Transverse colon (tissue), 4 donors: ENCODE measurements at regions not wholly inside any gene's neighbourhood (a gene's known extent, or its start where the extent isn't known, plus 50 kb on each side); places are given as distances from the start of the nearest gene placed in this dataset.

Source experiments
- CTCF ChIP-seq, 5 experiments: fragments of 200-600 bp in 3 of 5; fragments of 450-650 bp in 2 of 5; sonication (generic) in 3 of 5; IDR thresholded peaks; 1 replicate in 2 of 5; 2 replicates in 3 of 5; pipeline ENCODE4 v1.5.1; 2016 to 2017; ENCODE audit warnings: antibody characterized with exemption in 5 of 5, inconsistent platforms in 3 of 5, mild to moderate bottlenecking in 2 of 5, moderate library complexity in 1 of 5
- EP300 ChIP-seq: sonication (generic); formaldehyde crosslinking; IDR thresholded peaks from one replicate; pipeline ENCODE4 v1.6.1; 2017; ENCODE audit warnings: antibody characterized with exemption, low read depth
- POLR2A ChIP-seq: fragments of 450-650 bp; IDR thresholded peaks from one replicate; pipeline ENCODE4 v1.6.1; 2016; ENCODE audit warnings: antibody characterized with exemption, mild to moderate bottlenecking, moderate library complexity
- POLR2AphosphoS5 ChIP-seq, 3 donors: sonication (generic); formaldehyde crosslinking; IDR thresholded peaks; one replicate each; pipeline ENCODE4 v1.6.1; 2016; ENCODE audit warnings: antibody characterized with exemption in 3 of 3

- TF ChIP-seq CTCF (IDR thresholded peaks at IDR 0.05) (no peak), EP300 (no peak), POLR2A (no peak), POLR2AphosphoS5 (IDR thresholded peaks at IDR 0.05) (no peak)
Measured at GRCh38 chr12:75944905-75945432, 86.6 kb downstream of the PHLDA1 start.
